GM18873 (cell line): ENCODE measurements at regions not wholly inside any gene's neighbourhood (a gene's known extent, or its start where the extent isn't known, plus 50 kb on each side); places are given as distances from the start of the nearest gene placed in this dataset.

ENCODE experiments used
- ATAC-seq: cut with Tn5 transposase; IDR thresholded peaks from one replicate; pipeline ENCODE4 v1.9.1; 2021; ENCODE audit warnings: mild to moderate bottlenecking, moderate library complexity, moderate number of reproducible peaks; ENCODE audit not compliant: unreplicated experiment, low FRiP score

DNA sequence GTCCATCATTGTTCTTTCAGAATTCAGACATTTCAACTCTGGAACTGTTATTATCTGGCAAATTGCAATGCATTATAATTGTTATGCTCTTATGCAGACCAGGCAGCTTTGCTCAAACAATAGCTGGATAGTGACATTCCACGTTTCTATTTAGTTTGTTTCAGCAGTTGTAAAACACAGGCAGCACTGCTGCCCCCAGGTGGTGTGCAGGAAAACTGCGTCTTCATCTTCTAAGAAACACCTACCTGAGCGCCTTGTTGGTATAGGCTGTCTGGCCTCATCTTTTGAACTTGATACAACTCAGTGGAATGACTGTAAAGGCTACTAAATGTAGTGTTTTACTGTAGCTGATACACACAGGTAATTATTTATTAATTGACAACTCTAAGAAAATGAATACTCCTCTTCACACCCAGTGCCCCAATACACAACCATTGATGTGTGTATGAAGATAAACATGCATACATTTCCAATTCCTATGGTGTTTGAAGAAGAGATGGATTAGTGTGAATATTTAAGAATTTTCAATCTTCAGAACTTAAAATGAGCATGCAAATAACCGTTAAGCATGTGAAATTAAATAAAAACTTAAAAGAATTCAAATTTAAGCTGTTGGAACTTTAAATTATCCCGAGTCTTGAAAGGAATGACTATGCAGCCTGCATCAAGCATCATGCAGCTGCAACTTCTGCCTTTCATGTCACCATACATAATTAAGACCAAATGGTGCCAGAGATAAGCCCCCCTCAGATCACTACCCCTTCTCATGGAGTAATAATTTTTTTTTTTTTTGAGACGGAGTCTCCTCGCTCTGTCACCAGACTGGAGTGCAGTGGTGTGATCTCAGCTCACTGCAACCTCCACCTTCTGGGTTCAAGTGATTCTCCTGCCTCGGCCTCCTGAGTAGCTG is 85.6 kb downstream of the CD8B2 start:
- ATAC-seq, result no peak

DNA sequence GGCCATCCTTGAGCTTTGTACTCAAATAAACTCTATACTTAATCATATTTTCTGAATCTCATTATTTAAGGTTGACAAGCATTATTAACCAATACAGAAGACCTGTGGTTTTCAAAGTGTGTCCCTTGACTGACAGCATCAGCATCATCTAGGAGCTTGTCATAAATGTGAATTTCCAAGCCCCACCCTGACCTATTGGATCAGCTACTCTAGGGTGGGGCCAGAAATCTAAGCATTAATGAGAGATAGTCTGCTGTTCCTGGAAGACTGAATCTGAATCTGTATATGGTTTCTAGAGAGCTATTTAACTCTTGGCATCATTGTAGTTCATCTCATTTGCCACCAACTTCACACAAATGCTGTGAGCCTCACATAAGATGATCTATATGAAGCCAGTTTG is 86.6 kb downstream of the CD8B2 start:
- no peak for ATAC-seq

DNA sequence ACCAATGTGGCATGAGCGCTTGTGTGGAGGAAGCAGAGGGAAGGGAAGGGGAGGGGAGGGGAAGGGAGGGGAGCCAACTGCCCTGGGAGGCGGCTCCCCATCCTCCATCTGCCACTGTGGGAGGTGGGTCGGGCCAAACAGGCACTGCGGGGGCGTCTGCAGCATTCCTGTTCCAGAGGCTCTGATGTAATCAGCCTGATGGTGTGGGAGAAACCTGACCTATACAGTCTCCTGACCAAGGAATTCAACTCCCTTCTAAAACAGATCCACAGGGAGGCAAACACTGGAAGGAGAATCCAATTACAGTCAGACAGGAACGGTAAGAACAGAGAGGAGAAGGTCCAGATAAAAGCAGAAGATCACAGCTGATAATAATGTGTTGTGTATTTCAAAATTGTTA is 88.8 kb downstream of the CD8B2 start:
- ATAC-seq, result no peak

DNA sequence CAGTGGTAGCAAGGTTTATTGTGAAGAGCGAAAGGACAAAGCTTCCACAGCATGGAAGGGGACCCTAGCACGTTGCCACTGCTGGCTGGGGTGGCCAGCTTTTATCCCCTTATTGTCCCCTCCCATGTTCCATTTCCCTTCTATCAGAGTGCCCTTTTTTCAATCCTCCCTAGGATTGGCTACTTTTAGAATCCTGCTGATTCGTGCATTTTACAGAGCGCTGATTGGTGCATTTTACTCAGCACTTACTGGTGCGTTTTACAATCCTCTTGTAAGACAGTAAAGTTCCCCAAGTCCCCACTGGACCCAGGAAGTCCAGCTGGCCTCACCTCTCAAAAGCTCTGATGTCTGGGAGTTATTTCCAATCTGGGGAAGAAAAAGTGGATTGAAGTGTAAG is 90.1 kb downstream of the CD8B2 start:
- ATAC-seq, result no peak

DNA sequence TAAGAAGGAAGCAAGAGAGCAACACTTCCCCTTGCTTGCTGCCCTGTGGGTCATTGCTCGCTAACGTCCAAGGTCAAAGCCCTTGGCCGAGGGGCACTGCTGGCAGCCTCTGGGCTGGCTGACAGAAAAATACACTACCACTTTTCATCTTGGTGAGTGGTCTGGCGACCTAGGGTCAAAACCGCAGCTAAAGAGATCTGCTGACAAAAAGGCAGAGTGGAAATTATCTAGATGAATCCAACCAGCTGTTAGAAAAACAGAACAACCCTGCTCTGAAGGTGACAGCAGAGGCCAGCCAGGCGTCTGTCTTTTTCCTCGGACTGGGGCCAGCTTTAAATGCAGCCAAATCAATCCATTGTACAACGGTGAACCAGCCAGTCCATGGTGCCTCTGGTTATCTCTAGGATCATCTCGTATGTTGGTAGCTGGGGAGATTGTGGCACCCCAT is 92.6 kb downstream of the CD8B2 start:
- no peak for ATAC-seq

DNA sequence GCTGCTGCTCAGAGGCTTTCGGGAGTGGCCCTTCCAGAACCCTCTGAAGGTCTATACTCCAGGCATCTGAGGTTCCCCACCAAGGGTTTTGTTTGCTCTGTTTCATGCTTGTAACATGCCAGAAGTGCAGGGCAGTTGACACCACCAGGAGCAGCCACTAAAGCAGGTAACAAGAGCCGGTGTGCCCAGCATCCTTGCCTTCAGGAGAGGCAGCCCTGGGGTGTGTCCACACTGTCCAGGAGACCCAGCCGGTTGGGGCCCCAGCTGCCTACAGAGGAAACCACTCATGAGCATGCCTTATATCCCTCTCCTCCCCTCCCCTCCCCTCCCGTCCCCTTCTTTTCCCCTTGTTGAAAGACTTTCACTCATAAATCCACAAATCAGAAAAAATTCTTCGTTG is 93.1 kb downstream of the CD8B2 start:
- ATAC-seq, result no peak

DNA sequence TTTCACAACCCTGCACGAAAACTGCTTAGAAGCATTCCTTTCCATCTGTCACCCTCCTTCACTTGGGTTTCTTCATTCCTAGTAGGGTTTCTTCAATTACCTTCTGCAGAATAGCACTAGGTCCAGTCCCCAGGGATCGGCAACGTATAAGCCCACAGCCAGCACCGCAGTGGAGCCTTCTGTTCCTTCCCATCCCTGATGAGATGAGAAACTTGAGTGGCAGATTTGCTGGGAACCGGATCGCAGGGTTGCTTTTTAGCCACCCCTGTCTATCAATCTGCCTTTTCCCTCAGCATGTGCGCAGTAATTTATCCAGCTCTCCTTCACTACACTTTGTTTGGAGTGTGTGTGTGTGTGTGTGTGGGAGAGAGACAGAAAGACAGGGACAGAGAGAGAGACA is 94.2 kb downstream of the CD8B2 start:
- ATAC-seq, result no peak

DNA sequence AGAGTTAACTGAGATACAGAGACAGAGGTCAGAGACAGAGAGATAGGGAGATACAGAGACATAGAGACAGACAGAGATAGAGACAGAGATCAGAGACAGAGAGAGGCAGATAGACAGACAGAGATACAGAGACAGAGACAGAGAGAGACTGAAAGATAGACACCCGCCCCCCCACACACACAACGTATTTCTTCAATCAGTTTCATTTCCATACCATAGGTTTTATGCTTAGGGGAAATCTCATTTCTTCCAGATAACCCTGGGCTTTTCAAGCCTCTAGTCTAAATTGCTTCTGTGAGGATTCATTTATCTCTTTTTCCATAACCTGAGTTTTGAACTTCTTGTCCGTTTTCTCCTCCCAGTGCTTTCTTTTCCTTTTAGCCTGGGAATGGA is 94.6 kb downstream of the CD8B2 start:
- peak; percentile 15 for ATAC-seq

DNA sequence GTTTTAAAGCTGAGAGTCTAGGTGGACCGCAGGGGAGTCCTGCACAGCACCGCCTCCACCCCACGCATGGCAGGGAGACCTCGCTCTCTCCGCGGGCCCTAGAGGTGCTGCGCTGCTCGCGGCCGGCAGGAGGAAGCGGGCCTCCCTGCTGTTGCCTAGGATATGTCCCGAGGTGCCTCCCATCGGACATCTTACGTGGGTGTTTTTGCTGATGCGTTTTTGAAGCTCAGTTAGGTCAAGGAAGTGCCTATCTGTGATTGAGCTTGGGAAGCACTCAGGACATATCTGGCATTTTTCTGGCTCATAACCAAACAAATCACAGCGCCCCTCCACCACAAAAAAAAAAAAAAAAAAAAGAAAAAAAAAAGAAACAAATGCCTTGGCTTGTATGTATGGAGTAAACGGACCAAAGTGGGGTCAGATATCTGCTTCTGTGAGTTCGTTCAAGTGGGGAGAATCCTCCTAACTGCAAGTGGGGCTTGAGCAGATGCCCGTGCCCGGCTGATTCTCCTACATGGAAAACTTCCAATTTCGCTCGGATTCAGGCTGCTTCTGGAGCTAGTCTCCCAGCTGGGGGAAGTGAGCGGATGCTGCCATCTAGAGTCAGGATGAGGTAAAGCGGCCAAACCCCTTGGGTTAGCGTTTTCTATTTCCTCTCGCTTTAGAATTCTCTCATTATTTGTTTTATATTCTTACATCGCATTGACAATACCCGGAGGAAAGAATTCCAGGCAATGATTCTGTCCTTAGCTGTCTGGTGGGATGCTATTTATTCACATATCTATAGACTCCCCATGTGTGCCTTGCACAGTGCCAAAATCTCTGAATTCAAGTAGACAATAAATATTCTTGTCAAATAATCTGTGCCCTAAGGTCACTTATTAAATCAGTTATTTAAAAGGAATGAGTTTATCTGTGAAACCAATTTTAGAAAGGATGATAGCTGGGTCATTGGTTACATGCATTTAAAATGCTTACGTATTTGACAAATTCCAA is 95.3 kb downstream of the CD8B2 start:
- ATAC-seq, result peak; percentile 70

DNA sequence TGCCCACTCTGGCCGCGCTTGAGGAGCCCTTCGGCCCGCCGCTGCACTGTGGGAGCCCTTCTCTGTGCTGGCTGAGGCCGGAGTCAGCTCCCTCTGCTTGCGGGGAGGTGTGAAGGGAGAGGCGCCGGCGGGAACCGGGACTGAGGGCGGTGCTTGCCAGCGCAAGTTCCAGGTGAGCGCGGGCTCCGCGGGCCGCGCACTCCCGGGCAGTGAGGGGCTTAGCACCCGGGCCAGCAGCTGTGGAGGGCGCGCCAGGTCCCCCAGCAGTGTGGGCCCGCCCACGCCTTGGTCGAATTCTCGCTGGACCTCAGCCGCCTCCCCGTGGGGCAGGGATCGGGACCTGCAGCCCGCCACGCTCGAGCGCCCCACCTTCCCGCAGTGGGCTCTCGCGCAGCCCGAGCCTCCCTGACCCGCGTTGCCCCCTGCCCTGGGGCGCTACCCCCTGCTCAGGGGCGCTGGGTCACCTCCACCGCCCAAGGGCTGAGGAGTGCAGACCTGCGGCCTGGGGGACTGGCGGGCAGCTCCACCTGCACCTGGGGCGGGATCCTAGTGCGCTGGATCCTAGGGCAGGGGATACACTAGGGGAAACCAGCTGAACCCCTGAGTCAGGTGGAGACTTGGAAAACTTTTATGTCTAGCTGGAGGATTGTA is 97.3 kb downstream of the CD8B2 start:
- no peak for ATAC-seq

DNA sequence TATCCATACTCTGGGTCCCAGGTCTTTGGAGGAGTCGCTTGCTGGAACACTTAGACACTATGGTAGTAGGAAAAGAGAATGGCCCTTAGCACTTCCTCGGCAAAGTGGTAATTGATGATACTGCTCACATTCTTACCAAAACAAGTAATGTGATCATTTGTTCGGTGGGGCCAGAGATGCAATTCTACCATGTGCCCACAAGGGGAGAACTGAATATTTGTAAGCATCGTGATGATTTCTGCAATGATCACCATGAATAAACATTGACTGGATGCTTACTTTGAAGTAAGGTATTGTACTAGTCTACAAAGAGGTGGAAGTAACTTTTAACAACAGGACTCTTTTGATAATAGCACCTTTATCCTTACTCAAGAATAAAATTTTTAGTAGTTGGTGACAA is 109.7 kb downstream of the CD8B2 start:
- ATAC-seq, result no peak

DNA sequence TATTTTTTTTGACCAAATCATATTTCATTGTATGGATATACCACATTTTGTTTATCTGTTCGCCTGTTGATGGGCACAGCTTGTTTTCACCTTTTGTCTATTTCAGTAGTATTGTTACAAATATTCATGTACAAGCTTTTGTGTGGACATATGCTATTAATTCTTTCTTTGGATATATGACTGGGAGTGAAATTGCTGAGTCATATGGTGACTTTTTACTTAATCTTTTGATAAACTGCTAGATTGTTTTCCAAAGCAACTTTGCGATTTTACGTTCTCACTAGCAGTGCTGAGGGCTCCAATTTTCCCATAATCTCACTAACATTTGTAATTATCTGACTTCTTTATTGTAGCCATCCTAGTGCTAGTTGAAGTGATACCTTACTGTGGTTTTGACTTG is 112.4 kb downstream of the CD8B2 start:
- ATAC-seq, result no peak

DNA sequence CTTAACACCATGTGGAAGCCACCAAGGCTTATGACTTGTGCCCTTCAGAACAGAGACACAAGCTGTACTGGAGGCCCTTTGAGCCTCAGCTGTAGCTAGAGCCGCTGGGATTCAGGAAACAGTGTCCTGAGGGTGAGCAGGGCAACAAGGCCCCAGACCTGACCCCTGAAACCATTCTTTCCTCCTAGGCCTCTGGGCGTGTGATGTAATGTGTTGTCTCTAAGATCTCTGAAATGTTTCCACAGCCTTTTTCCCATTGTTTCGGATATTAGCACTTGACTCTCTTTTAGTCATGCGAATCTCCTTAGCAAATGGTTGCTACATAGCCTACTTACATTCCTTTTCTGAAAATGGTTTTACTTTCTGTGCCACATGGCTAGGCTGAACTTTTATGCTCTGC is 114.9 kb downstream of the CD8B2 start:
- ATAC-seq, result no peak

DNA sequence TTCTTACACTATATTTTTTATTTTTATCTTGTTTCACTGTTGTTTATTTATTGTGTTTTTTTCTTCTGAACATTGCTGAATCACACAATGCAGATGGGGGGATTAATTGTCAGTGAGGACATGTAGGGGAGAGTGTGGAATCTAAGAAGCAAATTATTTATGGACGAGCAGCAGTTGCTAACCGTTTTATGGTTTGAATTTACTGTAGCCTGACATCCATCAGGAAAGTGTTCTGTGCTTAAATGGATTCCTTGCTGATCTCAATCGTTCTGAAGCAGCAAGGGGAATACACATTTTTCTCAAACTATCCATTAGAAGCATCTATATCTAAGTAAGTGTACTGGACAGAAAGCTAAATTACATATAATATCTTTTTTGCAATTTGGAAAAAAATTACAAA is 119.5 kb downstream of the CD8B2 start:
- ATAC-seq, result no peak

DNA sequence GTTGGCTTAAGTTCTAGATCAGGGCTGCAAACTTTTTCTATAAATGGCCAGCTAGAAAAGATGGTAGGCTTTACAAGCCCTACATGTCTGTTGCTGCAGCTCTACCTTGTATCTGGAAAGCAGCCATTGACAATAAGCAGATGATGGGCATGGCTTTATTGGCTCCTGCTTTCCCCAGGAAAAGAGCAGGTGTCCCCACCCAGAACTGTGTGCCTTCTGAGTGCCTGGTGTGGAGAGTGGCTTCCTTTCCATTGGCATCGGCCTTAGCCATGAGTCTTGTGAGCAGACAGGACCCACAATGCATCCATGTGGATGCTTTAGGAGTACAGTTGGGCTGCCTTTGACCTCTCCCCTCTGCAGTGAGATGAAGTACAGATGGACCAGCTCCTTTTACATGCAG is 120.2 kb downstream of the CD8B2 start:
- ATAC-seq, result no peak

DNA sequence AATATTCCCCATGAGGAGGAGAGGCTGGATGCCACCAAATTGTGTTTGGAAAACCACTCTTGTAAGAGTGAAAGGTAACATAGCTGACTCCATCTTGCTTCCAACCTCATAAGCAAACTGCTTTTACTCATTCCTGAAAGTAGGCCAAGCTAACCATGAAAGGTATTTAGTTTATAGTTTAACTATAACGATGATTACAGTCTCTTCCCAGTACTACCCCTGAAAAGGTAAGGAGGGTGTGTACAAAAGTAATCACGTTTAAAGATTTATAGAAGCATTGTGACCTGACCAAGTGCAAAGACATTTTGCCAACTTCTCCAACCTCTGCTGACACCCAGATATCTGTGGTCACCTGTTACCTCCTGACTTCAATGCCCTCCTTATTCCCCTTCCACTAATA is 122.6 kb downstream of the CD8B2 start:
- ATAC-seq, result no peak

DNA sequence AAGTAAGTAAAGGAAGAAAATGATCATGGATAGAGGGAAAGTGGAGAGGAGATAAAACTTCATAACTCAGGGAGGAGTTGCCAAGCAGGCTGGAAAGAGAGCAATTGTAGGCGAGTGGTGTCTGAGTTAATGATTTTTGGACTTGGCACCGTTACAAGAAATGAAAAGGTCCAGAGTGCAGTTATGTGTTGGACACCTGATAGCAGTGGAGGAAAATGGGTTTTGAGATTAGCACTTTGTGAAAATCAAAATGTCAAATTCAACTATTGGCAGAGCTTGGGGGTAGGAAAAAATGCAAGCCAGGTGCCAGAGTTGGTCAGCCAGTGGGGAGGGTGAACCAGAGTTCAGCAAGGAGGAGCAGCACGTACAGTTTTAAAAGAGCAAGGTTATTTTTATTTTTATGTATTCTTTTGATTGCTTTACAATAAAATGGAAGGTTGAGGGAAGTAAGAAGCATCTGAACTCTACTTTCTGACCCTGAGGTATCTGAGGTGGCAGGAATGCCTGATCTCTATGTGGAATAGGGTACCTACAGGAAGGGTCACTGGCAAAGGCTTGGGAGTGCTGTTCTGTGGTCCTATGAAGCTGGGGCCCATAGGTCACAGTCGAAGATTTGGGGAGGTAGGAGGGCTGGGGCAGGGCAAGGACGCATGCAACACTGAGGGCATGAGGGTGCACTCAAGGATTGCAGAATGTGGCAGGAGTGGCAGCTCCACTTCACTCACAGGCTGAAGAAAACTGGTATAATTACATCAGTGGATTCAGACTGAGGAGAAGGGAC is 127.5 kb downstream of the CD8B2 start:
- no peak for ATAC-seq

DNA sequence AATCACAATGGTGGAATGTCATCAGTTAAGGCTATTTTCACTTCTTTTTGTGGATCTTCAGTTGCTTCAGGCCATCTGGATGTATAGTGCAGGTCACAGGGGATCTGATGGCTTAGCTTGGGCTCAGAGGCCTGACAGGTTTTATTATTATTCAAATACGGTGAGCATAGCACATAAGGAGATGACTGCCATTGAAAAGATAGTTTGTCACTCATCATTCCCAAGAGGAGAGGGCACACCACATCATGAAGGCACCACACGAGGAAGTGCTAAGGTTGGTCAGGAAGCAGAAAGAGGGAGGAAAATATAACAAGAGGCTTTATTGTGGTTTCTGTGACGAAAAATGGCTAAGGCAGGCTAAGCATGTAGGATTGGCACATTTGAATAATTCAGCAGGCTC is 131.4 kb downstream of the CD8B2 start:
- no peak for ATAC-seq

DNA sequence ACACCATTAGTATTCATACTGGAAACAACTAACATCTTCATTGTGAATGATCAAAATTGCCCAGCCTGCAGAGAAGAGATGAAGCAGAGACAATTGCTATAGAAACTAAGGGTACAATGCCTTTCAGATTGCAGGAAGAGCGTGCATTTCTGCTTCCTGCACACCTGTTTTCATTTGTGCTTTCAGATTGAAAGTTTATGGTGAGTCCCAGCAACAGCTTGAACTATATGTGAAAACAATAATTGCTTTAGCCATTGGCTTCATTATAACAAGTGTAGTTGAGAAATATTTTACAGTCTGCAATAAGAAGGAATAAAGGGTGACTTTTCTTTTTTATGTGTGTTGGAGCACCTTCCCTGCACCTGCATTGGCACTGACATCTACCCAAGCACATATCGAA is 136.3 kb downstream of the CD8B2 start:
- no peak for ATAC-seq

DNA sequence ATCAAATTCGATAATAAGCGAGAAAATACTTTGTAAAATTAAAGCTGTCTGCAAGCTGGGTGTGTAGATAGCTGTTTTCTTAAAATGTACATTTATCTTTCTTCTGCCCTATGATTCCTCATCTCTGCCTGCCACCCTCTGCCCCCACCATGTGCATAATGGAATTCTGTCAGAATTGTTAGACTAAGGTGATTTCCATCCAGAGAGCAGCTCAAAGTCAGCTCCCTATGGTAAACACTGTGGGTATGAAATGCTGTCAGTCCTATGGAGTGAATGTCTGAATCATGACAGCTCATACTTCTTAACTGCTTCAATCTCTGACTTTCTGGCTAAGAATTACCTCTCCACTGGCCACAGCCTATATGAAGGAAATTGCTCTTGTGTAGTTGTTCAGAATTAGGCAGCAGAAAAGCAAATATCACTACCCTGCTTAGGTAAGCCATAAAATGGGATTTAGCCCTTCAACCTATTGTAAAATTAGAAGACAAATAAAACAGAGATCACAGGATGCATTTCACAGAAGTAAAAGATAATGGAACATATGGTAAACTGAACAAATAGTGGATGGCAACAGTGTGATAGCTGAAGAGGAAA is 137.7 kb downstream of the CD8B2 start:
- ATAC-seq, result no peak
